ENCODE measurements at regions not wholly inside any gene's neighbourhood (a gene's known extent, or its start where the extent isn't known, plus 50 kb on each side); places are given as distances from the start of the nearest gene placed in this dataset.

DNA sequence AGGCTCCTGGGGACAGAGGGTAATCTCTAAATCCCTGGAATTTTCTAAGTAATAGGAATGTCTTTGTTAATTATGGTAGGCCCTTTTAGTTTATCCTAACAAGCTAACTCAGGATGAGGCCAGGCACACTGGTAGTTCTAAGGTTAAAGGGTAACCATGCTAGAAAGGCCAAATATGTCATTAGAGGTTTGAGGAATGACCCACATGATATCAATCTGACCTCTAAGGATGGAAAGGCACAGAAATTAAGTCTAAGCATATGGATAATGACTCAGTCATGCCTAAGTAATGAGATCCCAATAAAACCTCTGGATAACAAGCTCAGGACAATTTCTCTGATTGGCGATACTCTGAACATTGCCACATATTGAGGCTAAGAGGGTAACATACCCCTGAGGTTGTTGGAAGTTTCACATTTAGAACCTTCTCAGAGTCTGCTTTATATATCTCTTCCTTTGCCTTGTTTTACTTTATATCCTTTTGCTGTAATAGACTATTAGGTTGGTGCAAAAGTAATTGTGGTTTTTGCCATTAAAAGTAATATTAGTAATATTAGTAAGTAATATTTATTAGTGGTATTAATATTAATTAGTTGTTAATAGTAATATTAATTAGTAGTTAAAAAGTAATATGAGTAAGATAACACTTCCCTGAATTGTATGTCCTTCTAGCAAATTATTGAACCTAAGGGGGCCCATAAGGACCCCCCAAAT is 806.3 kb upstream of the GCFC2 start:
- intact Hi-C loops (cut with micrococcal nuclease), result no loop called here
- Histone ChIP-seq H3K27me3 (ENCODE audit: control insufficient read depth in 2 of 2, insufficient read depth in 2 of 2, low read length in 2 of 2) (no peaks in the 10 kb centered on the region), H3K36me3 (replicated peaks in 1 of 2; ENCODE audit: control insufficient read depth in 1 of 2, insufficient read depth in 2 of 2, low read length in 2 of 2) (no peaks in the 10 kb centered on the region), H3K4me2 (replicated peaks; ENCODE audit: extremely low read depth, low read length, poor library complexity, severe bottlenecking) (no peak overlapping the region), H3K9ac (ENCODE audit: insufficient read depth, low read length, poor library complexity, severe bottlenecking) (no peak overlapping the region), H3K27ac (ENCODE audit: low read depth in 1 of 2, low read length in 2 of 2) (no peak overlapping the region), H2AFZ (ENCODE audit: insufficient read depth, low read depth, low read length, poor library complexity, severe bottlenecking) (no peak overlapping the region), H3K9me3 (replicated peaks in 1 of 2; ENCODE audit: control insufficient read depth in 1 of 2, insufficient read depth in 1 of 2, low read length in 2 of 2) (no peaks in the 10 kb centered on the region), H3K4me3 (replicated peaks in 1 of 3; ENCODE audit: low read depth in 2 of 3, low read length in 3 of 3) (no peak overlapping the region), H4K20me1 (ENCODE audit: insufficient read depth, low read length) (no peaks in the 10 kb centered on the region), H3K4me1 (ENCODE audit: control insufficient read depth in 1 of 2, insufficient read depth in 2 of 2, low read length in 2 of 2) (no peaks in the 10 kb centered on the region), H3K79me2 (ENCODE audit: insufficient read depth, low read length) (no peaks in the 10 kb centered on the region)
- TF ChIP-seq, protein P1, sequence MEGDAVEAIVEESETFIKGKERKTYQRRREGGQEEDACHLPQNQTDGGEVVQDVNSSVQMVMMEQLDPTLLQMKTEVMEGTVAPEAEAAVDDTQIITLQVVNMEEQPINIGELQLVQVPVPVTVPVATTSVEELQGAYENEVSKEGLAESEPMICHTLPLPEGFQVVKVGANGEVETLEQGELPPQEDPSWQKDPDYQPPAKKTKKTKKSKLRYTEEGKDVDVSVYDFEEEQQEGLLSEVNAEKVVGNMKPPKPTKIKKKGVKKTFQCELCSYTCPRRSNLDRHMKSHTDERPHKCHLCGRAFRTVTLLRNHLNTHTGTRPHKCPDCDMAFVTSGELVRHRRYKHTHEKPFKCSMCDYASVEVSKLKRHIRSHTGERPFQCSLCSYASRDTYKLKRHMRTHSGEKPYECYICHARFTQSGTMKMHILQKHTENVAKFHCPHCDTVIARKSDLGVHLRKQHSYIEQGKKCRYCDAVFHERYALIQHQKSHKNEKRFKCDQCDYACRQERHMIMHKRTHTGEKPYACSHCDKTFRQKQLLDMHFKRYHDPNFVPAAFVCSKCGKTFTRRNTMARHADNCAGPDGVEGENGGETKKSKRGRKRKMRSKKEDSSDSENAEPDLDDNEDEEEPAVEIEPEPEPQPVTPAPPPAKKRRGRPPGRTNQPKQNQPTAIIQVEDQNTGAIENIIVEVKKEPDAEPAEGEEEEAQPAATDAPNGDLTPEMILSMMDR (IDR thresholded peaks at IDR 0.05), result no peak
- Mint-ChIP-seq H3K27me3 (ENCODE audit: low read depth in 3 of 3) (peaks cover 0 to 2% (median 0%) of the 10 kb centered on the region in 3 donors), H3K9me3 (peaks cover 0 to 4% (median 2%) of the 10 kb centered on the region in 7 donors), H3K27ac (no peak overlapping the region), H3K4me3 (no peak overlapping the region), H3K36me3 (no peaks in the 10 kb centered on the region), H3K4me1 (no peaks in the 10 kb centered on the region)
- no CpG with 5 or more reads among the region's 1 CpG for WGBS (ENCODE audit: insufficient coverage)
- DNase-seq, result no peak

DNA sequence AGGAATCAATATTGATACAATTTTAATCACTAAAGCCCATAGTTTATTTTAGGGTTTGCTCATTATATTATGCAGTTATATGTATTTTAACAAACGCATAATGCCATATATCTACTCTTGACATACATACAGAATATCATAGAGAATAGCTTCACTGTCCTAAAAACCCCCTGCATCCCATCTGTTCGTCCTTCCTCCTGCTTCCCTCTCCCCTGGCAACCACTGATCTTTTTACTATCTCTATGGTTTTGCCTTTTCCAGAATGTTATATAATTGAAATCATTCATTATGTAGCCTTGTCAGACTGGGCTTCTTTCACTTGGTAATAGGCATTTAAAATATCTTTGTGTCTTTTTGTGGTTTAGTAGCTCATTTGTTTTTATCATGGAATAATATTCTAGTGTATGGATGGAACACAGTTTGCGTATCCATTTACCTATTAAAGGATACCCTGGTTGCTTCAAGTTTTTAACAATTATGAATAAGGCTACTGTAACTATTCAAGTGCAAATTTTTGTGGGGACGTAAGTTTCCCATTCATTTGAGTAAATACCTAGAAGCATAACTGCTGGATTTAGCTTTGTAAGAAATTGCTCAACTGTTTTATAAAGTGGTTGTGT is 801.6 kb upstream of the GCFC2 start:
- Histone ChIP-seq H3K27me3 (ENCODE audit: control insufficient read depth in 2 of 2, insufficient read depth in 2 of 2, low read length in 2 of 2) (no peaks in the 10 kb centered on the region), H3K4me1 (ENCODE audit: control insufficient read depth in 1 of 2, insufficient read depth in 2 of 2, low read length in 2 of 2) (no peaks in the 10 kb centered on the region), H3K9me3 (replicated peaks in 1 of 2; ENCODE audit: control insufficient read depth in 1 of 2, insufficient read depth in 1 of 2, low read length in 2 of 2) (no peaks in the 10 kb centered on the region), H2AFZ (ENCODE audit: insufficient read depth, low read depth, low read length, poor library complexity, severe bottlenecking) (no peak overlapping the region), H3K4me3 (replicated peaks in 1 of 3; ENCODE audit: low read depth in 2 of 3, low read length in 3 of 3) (no peak overlapping the region), H3K36me3 (replicated peaks in 1 of 2; ENCODE audit: control insufficient read depth in 1 of 2, insufficient read depth in 2 of 2, low read length in 2 of 2) (no peaks in the 10 kb centered on the region), H3K27ac (ENCODE audit: low read depth in 1 of 2, low read length in 2 of 2) (no peak overlapping the region), H3K79me2 (ENCODE audit: insufficient read depth, low read length) (no peaks in the 10 kb centered on the region), H3K4me2 (replicated peaks; ENCODE audit: extremely low read depth, low read length, poor library complexity, severe bottlenecking) (no peak overlapping the region), H3K9ac (ENCODE audit: insufficient read depth, low read length, poor library complexity, severe bottlenecking) (no peak overlapping the region), H4K20me1 (ENCODE audit: insufficient read depth, low read length) (no peaks in the 10 kb centered on the region)
- Mint-ChIP-seq H3K27ac (no peak overlapping the region), H3K4me3 (no peak overlapping the region), H3K4me1 (no peaks in the 10 kb centered on the region), H3K9me3 (peaks cover 0 to 3% (median 0%) of the 10 kb centered on the region in 7 donors), H3K36me3 (no peaks in the 10 kb centered on the region), H3K27me3 (ENCODE audit: low read depth in 3 of 3) (peaks cover 0 to 2% (median 0%) of the 10 kb centered on the region in 3 donors)
- WGBS (ENCODE audit: insufficient coverage), result no CpG with 5 or more reads among the region's 4 CpGs
- intact Hi-C loops (cut with micrococcal nuclease), result no loop called here
- TF ChIP-seq, protein P1 (IDR thresholded peaks at IDR 0.05), result no peak
- DNase-seq, result no peak
